Spinal cord (tissue), 9 donors: ENCODE measurements at regions not wholly inside any gene's neighbourhood (a gene's known extent, or its start where the extent isn't known, plus 50 kb on each side); places are given as distances from the start of the nearest gene placed in this dataset.

Source experiments
- DNase-seq, 6 donors: peaks; one replicate each; pipeline versions ENCODE4 v3.0.0 to v3.0.0-alpha.2; 2013 to 2015; ENCODE audit warnings: low spot score in 6 of 6, low read depth in 4 of 6
- H3K27ac ChIP-seq: one replicate; pipeline ENCODE4 v1.5.1; 2013; ENCODE audit warnings: low read depth, low read length, control low read depth
- H3K27me3 ChIP-seq: one replicate; pipeline ENCODE4 v1.6.1; 2013; ENCODE audit warnings: low read length; ENCODE audit not compliant: control insufficient read depth, insufficient read depth
- H3K36me3 ChIP-seq: one replicate; pipeline ENCODE4 v1.6.1; 2013; ENCODE audit warnings: low read length; ENCODE audit not compliant: control insufficient read depth, insufficient read depth
- H3K4me1 ChIP-seq: one replicate; pipeline ENCODE4 v1.6.1; 2013; ENCODE audit warnings: low read length; ENCODE audit not compliant: control insufficient read depth, insufficient read depth
- H3K4me3 ChIP-seq: one replicate; pipeline ENCODE4 v1.5.1; 2013; ENCODE audit warnings: low read depth, low read length, control low read depth
- H3K9me3 ChIP-seq: one replicate; pipeline ENCODE4 v1.6.1; 2013; ENCODE audit warnings: low read length; ENCODE audit not compliant: control insufficient read depth, insufficient read depth
- WGBS: methylation state at CpG from one replicate; pipeline ENCODE4 v1.1.5; 2013; ENCODE audit warnings: missing lambda C conversion rate; ENCODE audit not compliant: insufficient coverage; 5-methylcytosine and 5-hydroxymethylcytosine counted together
- donor health status: healthy.

DNA sequence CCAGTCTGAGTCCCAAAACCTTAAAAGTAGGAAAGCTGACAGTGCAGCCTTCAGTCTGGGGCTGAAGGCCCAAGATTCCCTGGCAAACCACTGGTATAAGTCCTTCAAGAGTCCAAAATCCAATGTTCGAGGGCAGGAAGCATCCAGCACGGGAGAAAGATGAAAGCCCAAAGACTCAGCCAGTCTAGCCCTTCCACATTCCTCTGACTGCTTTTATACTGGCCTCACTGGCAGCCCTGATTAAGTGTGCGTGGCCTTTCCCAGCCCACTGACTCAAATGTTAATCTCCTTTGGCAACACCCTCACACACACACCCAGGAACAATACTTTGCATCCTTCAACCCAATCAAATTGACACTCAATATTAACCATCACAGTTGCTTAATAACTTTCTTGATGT lies 372.1 kb upstream of the CCDC196 start:
- Histone ChIP-seq H3K9me3 (no peaks in the 10 kb centered on the region), H3K27ac (no peak overlapping the region), H3K4me1 (no peaks in the 10 kb centered on the region), H3K36me3 (no peaks in the 10 kb centered on the region), H3K4me3 (no peak overlapping the region), H3K27me3 (no peaks in the 10 kb centered on the region)
- WGBS: 87% methylated on average over 3 of the region's 3 CpGs
- no peak for DNase-seq

GRCh38 chr14:66115740-66116502 lies 370.2 kb upstream of the CCDC196 start:
- no peak overlapping the region for H3K4me3 ChIP-seq
- WGBS: 40% methylated on average over 4 of the region's 8 CpGs

DNA sequence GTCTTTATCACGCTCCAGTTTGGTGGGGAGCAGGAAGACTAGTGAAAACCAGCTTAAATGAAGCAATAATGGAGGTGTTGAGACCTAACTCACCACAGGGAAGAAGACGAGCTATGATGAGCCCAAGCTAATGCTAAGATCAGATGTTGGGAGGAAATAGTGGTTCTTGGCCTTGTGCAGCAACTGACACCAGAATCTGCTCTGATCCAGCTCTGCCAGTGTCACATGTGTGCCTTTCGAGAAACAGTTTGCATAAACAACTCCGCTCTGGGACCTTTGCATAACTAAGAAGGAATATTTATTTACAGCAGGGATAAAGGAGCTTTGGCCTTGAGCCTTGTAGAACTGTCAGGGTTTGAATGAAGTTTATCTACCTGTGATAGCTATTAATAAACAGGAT lies 369.4 kb upstream of the CCDC196 start:
- DNase-seq: no peak
- H3K9me3 ChIP-seq: no peaks in the 10 kb centered on the region
- H3K36me3 ChIP-seq: no peaks in the 10 kb centered on the region
- no peak overlapping the region for H3K27ac ChIP-seq
- WGBS: 62% methylated on average over 3 of the region's 4 CpGs
- no peak overlapping the region for H3K4me3 ChIP-seq
- no peaks in the 10 kb centered on the region for H3K27me3 ChIP-seq
- H3K4me1 ChIP-seq: no peaks in the 10 kb centered on the region

More at GRCh38 chr14:66115740-66116502, 370.2 kb upstream of the CCDC196 start:
- Histone ChIP-seq H3K27me3 (no peaks in the 10 kb centered on the region), H3K4me1 (no peaks in the 10 kb centered on the region), H3K36me3 (no peaks in the 10 kb centered on the region), H3K27ac (no peak overlapping the region), H3K9me3 (no peaks in the 10 kb centered on the region)
- DNase-seq: no peak

- no peaks in the 10 kb centered on the region for H3K4me1 ChIP-seq
- H3K27me3 ChIP-seq: no peaks in the 10 kb centered on the region
- no peaks in the 10 kb centered on the region for H3K36me3 ChIP-seq
- no peaks in the 10 kb centered on the region for H3K9me3 ChIP-seq
- H3K27ac ChIP-seq: no peak overlapping the region
- no peak overlapping the region for H3K4me3 ChIP-seq
- DNase-seq: no peak
- no CpG with 5 or more reads among the region's 3 CpGs for WGBS
Observed at GRCh38 chr14:66117600-66117999, 368.6 kb upstream of the CCDC196 start.

- H3K27me3 ChIP-seq: no peaks in the 10 kb centered on the region
- DNase-seq: no peak
- no peak overlapping the region for H3K27ac ChIP-seq
- no peaks in the 10 kb centered on the region for H3K36me3 ChIP-seq
- 72% methylated on average over 5 of the region's 5 CpGs for WGBS
- no peaks in the 10 kb centered on the region for H3K4me1 ChIP-seq
- no peaks in the 10 kb centered on the region for H3K9me3 ChIP-seq
- H3K4me3 ChIP-seq: no peak overlapping the region
Observed at GRCh38 chr14:66119606-66120231, 366.5 kb upstream of the CCDC196 start.

DNA sequence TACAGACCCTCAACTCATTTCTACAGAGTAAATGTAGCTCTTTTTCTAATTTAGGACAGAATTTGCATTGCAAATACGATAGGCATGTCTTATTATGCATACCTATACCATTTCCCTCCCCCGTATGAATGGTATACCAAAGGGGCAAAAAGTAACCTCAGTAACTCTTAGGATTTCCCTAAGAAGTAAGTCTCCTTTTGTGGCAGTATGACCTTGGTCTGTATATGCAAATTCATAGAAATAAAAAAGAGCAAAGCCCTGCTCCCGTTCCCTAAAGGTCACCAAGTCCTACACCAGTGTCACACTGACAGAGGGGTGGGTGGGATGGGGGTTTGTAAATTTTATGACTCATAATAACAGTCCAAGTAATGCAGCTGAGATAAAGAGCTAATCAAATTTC lies 365.8 kb upstream of the CCDC196 start:
- H3K9me3 ChIP-seq: no peaks in the 10 kb centered on the region
- H3K4me3 ChIP-seq: no peak overlapping the region
- DNase-seq: no peak
- no peaks in the 10 kb centered on the region for H3K27me3 ChIP-seq
- no peak overlapping the region for H3K27ac ChIP-seq
- no peaks in the 10 kb centered on the region for H3K36me3 ChIP-seq
- H3K4me1 ChIP-seq: no peaks in the 10 kb centered on the region
- WGBS: no CpG with 5 or more reads among the region's 3 CpGs

DNA sequence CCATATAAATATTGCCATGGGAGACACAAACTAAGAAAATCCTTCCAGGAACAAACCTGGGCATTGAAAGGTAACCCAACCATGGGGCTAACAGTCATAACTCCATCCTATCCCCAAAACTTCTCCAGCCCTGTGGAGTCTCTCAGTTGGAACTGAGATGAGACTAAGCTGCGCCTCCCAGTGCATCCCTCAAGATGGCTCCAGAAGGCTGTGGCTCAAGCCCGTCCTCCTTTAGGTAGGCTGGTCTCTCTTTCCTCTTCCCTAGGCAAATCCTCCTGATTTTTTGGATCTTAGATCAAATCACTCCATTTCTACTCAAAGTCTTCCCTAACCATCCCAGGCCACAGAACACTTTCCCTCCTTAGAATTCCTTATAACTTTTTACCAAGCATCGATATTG lies 364.3 kb upstream of the CCDC196 start:
- Histone ChIP-seq H3K36me3 (no peaks in the 10 kb centered on the region), H3K4me1 (no peaks in the 10 kb centered on the region), H3K4me3 (no peak overlapping the region), H3K27ac (no peak overlapping the region), H3K27me3 (no peaks in the 10 kb centered on the region), H3K9me3 (no peaks in the 10 kb centered on the region)
- DNase-seq: no peak
- WGBS: 88% methylated on average over 2 of the region's 3 CpGs

- 60% methylated on average over 1 of the region's 2 CpGs for WGBS
- no peak overlapping the region for H3K4me3 ChIP-seq
Observed at GRCh38 chr14:66129224-66129623, 356.9 kb upstream of the CCDC196 start.

GRCh38 chr14:66131111-66131510 lies 355.1 kb upstream of the CCDC196 start:
- Histone ChIP-seq H3K27me3 (no peaks in the 10 kb centered on the region), H3K9me3 (no peaks in the 10 kb centered on the region), H3K4me1 (peaks cover 9% of the 10 kb centered on the region), H3K36me3 (no peaks in the 10 kb centered on the region), H3K4me3 (no peak overlapping the region), H3K27ac (no peak overlapping the region)
- no peak for DNase-seq
- WGBS: no CpG with 5 or more reads among the region's 4 CpGs

More at GRCh38 chr14:66129224-66129623, 356.9 kb upstream of the CCDC196 start:
- no peak for DNase-seq
- H3K27me3 ChIP-seq: no peaks in the 10 kb centered on the region
- H3K9me3 ChIP-seq: no peaks in the 10 kb centered on the region
- H3K27ac ChIP-seq: no peak overlapping the region
- H3K36me3 ChIP-seq: no peaks in the 10 kb centered on the region
- peaks cover 4% of the 10 kb centered on the region for H3K4me1 ChIP-seq

DNA sequence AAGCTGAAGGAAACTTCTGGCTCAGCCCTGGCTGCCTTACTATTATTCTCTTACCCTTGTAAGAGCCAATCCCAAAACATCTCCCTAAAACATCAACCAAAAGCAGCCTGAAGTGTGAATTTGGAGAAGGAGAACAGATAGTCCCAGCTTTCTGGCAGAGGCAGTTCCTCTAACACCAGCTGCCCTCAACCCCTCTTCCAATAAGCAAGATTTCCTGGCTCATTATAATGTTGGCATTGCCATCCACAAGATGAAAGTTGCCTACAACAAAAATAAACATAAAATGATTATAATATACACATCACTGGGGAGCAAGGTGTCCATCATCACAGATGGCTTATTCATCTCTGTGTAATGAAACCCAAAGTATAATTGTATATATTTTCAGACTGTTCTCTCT lies 352.5 kb upstream of the CCDC196 start:
- peak in 2 of 6 donors; percentile 34 to 89 for DNase-seq
- Histone ChIP-seq H3K4me3 (no peak overlapping the region), H3K4me1 (peaks cover 16% of the 10 kb centered on the region), H3K27me3 (no peaks in the 10 kb centered on the region), H3K9me3 (no peaks in the 10 kb centered on the region), H3K27ac (no peak overlapping the region), H3K36me3 (no peaks in the 10 kb centered on the region)
